ENCODE measurements at regions not wholly inside any gene's neighbourhood (a gene's known extent, or its start where the extent isn't known, plus 50 kb on each side); places are given as distances from the start of the nearest gene placed in this dataset.

DNA sequence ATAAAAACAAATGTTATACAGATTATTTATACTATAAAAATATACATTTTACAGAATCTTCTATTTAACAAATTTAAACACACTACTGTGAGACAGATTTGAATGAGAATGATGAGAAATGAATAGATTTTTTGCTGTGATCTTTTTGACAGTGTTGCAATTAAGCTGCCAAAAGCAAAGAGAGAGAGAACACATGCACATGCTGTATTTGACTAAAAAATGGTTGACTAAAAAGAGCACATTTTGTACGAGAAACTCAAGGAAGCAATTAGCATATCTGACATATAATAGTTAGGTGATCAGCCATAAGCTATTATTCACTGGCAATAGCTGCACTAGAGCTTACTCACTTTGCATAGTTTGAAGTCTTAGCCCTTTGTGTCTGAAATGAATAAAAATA is 115.8 kb downstream of the SYT10 start:
- no peak for DNase-seq (ENCODE audit: low read depth in 4 of 4, low spot score in 3 of 4)

DNA sequence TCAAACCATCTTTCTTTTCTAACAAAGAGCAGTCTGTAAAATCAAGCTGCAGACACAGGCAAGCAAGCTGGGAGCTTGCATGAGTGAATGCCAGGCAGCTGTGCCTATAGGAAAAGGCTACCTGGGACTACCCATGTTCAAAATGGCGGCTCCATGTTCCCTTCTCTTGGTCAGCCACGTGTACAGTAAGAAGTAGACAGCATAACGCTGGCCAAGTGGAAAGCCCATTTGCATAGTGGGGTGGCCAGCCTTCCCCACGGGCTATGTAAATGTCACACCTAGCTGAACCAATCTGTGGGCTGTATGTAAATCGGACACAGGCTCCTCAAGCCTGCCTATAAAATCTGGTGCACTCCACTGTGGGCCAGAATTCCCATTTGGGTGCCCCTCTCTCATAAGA is 117.1 kb downstream of the SYT10 start:
- DNase-seq (ENCODE audit: low read depth in 4 of 4, low spot score in 3 of 4) = no peak

DNA sequence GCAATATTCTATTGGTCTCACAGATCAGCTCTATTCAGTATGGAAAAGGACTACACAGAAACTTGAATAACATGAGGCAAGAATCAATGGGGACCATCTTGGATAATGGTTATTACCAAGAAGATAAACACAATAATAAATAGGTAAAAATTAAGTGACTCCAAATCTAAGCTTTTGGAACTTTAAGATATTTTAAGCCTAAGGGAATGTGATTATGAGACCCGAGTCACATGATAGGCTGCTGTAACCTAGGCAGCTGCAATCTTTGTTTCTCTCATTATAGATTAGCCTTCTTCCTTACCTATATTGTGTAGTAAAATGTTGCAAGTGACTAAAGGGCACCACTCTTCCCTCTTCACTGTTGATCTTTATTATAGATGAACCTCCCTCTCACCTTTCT is 121.9 kb downstream of the SYT10 start:
- no peak for DNase-seq (ENCODE audit: low read depth in 4 of 4, low spot score in 3 of 4)

DNA sequence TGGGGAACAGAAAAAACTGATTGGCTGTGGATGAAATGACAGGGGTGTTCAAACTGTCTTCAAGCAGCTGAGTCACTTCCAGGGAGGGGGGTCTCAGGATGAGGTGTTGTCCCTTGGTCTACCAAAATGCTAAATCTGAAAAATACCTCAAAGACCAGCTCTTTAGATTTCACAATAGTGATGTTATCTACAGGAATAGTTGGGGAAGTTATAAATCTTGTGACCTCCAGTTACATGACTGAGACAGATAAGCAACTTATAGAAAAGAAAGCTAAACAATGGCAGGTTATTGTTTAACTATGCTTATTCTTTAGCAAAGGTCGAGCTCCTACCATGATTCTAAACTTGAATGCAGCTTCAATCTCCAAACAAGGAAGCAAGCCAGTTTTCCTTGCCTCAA is 125.4 kb downstream of the SYT10 start:
- DNase-seq (ENCODE audit: low read depth in 4 of 4, low spot score in 3 of 4) = no peak

DNA sequence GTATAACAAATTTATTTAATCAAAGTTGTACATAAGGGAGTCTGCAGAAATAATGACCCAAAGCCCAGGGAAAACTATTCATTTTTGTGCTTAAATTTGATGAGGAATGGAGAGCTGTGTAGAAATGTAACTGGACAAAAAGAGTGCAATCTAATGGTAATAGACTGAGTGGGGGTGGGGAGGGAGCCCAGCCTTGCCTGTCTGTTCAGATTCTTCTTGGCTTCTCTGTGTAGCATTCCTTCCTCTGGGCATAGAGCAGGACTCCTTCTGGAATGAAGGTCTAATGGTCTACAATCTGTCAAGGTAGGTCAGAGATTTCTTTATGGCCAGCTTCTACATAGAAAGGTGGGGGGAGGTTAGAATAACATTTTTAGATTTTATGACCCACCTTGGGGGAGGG is 126.1 kb downstream of the SYT10 start:
- no peak for DNase-seq (ENCODE audit: low read depth in 4 of 4, low spot score in 3 of 4)

DNA sequence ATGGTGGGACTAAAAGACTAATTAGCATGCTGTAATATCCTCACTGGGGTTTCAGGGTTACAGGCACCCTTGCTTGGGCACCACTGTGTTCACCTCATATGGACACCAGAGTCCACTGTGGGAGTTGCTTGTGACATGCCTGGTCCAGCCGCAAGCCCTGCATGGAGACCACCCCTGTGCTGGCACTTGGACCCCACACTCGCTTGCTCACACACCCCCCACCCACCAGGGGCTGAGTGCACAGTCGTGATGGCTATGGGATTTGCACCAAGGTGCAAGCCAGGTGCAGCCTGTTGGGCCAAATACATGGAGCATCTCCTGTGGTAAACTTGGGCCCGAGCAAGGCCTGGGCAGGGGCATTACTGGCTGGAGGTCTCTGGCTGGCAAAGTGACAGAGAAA is 129.1 kb downstream of the SYT10 start:
- DNase-seq (ENCODE audit: low read depth in 4 of 4, low spot score in 3 of 4) = no peak

DNA sequence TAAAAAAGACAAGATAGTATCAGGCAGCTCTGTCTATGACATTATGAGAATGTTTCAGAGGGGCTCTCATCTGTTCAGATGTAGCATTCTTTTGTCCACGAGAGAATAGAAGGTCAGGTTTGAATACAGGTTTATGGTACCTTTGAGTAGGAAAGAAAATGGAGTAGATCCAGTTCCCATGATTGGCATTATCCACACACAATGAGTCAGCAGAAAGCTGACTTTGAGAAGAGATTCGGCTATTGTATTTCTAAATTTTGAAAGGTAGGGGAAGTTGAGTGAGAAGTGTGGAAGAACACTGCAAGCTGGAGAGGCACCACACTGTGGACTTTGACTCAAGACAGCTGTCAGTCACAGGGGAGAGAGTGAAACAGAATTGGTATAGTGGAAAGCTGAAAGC is 135.4 kb downstream of the SYT10 start:
- no peak for DNase-seq (ENCODE audit: low read depth in 4 of 4, low spot score in 3 of 4)

DNA sequence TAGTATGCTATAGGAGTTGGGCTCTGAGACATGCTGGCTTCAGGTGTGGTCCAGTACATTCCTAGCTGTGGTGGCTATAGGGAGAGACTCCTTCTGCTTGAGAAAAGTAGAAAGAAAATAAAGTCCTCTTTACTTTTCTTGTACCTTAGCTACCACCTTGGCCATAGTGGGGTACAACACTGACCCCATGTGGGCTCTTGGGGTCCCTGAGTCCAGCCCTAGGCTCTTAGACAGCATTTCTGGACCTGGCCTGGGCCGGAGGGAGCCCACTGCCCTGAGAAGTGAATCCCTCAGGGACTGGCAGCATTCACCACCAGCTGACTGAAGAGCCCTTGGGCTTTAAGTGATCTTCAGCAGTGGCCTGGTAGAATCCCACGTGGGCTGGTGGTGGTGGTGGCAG is 143.1 kb downstream of the SYT10 start:
- DNase-seq (ENCODE audit: low read depth in 4 of 4, low spot score in 3 of 4) = no peak

DNA sequence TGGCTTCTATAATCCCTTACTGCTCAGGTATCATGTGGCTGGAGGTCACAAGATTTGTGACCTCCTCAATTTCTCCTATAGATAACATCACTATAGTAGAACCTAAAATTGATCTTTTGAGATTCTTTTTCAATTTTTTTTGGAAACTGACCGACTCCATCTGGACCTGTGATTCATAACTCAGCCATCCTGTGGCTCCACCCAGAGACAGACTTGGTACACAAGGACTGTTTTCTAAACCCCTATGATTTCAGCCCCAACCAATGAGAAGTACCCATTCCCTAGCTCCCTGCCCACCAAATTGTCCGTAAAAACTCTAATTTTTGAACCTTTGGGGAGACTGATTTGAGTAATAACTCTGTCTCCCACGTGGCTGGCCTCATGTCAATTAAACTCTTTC is 148.9 kb downstream of the SYT10 start:
- DNase-seq (ENCODE audit: low read depth in 4 of 4, low spot score in 3 of 4) = no peak

DNA sequence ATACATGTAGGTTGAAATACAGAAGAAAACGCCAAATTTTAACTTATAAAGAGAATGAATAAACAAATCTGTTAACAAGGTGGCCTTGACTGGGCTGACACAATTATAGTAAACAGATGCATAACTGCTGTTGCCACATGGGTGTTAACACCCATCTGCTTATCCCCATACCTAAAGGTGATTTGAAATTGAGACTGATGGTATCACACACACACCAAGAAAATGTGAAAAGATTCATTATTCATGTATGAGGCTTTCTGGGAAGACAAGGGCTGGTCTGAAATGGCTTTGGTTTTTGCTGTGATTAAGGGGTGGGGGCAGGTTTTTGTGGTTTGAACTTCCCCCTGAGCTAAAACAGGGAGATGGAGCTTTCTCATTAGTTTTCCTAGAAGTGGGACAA is 156.6 kb downstream of the SYT10 start:
- DNase-seq (ENCODE audit: low read depth in 4 of 4, low spot score in 3 of 4) = no peak

DNA sequence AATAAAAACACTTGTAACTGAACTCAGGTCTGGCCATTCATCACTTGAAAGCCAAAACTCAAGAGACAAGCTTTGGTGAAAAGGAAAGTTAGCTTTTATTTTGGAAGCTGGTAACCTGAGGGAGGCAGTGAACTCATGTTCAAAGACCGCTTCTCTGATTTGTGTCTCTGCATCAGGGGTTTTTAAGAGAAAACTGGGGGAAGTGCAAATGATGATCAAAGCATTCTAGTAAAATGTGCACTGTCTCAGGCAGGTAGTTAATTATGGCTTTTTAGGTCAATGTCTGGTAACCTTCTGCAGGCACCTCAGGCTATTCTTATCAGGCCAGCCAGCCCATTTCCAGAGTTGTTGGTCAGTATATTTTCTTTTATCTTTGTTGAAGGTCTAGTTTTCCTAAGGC is 162.2 kb downstream of the SYT10 start:
- DNase-seq (ENCODE audit: low read depth in 4 of 4, low spot score in 3 of 4) = no peak

DNA sequence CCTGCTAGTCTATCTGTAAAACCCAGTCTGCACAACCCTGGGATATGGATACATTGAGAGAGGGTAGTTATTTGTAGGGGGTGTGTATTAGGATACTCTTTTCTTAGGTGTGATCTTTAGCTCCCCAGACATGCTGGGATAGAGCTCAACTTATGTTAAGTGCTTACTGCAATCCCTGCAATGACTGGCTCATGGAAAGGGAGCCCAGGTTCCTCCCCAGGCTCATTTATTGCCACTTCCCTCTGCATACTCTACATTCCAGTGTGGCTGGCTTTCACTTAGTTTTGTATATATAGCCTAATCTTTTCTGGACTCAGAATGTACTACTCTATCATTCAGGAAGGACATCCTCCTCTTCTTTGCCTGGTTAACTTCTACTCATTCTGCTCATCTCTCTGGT is 172.0 kb downstream of the SYT10 start:
- no peak for DNase-seq (ENCODE audit: low read depth in 4 of 4, low spot score in 3 of 4)

DNA sequence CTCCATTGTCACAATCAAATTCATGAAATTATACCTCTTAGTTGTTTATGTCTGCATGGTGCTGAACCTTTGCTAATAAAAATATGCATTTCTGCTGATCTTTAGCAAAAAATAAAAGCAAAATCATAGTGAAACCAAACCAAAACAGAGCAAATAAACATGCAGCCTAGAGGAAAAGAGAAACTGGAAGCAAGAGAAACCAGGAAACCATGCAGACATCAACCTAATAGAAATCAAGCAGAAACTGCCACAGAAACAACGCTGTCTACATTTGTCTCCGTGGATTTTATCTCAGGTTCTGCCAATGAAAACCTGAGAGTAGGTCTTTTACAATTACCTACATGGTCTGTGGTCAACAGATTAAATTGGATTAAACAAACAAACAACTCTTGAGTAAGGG is 173.7 kb downstream of the SYT10 start:
- no peak for DNase-seq (ENCODE audit: low read depth in 4 of 4, low spot score in 3 of 4)

DNA sequence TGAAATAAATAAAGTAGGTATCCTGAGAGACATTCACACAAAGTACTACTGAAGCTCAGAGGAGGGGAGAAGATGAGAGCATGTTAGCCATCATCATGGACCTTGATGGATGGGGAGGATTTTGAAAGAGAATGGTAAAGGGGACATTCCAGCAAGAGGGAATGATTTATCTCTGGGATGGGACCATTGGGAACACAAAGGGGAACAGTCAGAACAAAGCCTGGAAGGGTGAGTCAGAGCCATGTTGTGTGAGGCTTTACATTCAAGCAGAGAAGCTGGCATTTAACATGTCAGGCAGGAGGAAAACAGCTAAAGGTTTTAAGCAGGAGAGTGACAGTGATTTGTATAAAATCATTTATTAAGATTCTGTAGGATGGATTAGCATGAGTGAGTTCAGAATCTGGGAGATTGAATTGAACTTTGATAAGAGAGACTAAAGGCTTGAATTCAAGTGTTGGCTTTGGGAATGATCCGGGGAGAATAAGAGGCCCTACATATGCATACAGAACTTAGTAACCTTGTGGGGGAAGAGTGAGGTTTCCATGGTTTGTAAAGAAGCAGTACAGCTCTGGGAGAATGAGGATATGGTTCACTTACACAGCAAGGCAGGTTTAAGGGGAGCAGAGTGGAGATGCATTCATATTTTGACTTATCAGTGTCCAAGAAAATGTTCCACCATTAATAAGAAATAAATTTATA is 174.4 kb downstream of the SYT10 start:
- no peak for DNase-seq (ENCODE audit: low read depth in 4 of 4, low spot score in 3 of 4)

DNA sequence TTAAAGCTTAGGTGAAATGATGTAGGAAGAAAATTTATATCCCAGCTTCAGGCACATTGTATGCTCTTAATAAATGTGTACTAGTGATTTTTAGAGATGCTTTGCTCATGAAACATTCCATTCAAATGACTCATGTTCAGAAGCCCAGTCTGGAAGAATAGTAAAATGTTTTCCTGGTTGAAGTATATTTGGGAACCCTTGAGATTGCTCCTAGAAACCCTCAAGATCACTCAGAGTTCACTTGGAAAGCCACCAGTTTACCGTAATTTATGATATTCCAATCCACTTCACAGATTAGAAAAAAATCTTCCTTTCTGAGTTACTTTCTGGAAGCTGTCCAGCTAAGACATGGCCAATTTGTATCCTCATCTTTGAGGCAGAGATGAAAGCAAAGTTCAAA is 186.4 kb downstream of the SYT10 start:
- DNase-seq (ENCODE audit: low read depth in 4 of 4, low spot score in 3 of 4) = no peak

DNA sequence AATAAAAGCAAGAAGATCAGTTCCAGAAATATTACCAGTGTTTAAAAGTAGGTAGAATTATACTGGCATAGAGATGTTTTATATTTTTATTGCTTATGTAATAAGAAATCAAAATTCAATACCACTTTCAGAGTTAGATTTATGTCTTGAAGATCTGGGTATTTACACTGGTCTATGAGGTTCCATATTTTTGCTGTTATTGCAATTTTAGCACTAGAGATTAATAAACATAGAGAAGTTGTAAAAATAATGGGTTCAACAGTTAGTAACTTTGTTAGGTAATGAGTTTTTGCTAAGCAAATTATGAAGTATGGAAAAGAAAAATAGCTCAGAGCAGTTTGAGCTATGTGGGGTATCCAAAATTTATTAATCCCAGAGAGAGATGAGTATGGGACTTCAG is 188.1 kb downstream of the SYT10 start:
- DNase-seq (ENCODE audit: low read depth in 4 of 4, low spot score in 3 of 4) = no peak

DNA sequence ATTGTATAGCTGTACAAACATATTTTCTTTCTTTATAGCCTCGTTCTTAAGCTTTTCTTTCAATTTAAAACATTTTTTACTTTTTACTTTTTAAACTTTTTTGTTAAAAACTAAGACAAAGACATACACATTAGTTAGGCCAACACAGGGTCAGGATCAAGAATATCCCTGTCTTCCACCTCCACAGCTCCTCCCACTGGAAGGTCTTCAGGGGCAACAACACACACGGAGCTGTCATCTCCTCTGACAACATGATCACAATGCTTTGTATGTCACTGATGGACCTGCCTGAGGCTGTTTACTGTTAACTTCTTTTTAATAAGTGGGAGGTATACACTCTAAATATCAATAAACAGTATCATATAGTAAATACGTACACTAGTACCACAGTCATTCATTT is 191.3 kb downstream of the SYT10 start:
- no peak for DNase-seq (ENCODE audit: low read depth in 4 of 4, low spot score in 3 of 4)

DNA sequence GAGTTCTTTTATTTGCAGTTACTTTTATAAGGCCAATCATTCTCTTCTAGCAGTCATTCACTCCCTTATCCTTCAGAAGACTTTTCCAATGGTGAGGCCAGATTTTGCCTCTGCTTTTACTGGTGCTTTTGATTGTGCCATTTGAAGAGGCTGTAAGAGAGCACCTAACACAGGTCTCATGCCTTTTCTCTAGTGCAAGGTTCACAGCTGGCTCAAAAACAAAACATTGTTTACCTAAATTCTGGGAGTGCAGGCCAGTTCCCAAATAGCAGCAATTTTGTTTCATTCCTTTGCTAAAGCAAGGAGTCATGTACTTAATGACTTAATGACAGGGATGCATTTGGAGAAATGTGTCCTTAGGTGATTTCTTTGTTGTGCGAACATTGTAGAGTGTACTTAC is 192.0 kb downstream of the SYT10 start:
- no peak for DNase-seq (ENCODE audit: low read depth in 4 of 4, low spot score in 3 of 4)

DNA sequence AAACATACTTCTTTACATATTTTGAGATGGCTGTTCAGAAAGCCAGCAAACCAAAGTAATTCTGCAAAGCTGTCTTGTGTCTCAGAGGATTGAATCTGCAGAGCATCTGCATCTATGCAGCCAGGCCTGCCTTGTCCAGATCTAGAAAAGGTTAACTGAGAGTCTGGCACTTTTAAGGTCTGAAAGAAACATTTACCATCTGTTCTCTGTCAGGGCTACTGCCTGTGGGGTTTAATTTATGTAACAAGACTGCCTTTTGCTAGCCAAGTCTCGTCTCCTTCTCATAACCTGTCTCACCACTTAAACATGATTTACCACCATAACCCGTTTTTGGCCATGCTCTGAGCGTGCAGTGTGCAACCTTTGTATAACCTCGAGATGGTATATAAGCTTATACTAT is 194.2 kb downstream of the SYT10 start:
- peak in 2 of 4 donors; percentile 22 to 36 for DNase-seq (ENCODE audit: low read depth in 4 of 4, low spot score in 3 of 4)

DNA sequence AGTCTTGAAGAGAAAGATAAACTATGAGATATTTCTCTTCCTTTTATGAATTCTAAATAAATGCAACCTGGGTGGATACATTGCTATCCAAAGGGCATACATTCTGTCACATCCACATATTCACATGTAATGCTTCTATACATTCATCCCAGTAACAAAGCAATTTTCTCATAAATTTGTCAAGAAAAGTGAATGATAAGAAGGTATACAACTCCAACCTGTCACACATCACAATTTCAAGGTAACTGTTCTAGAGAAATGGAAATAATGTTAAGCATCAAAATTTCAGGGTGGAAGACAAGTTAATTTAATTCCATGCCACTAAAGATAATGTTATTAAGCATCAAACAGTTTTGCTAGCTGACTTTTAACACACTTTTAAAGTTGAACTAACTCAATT is 212.9 kb downstream of the SYT10 start:
- no peak for DNase-seq (ENCODE audit: low read depth in 4 of 4, low spot score in 3 of 4)

DNA sequence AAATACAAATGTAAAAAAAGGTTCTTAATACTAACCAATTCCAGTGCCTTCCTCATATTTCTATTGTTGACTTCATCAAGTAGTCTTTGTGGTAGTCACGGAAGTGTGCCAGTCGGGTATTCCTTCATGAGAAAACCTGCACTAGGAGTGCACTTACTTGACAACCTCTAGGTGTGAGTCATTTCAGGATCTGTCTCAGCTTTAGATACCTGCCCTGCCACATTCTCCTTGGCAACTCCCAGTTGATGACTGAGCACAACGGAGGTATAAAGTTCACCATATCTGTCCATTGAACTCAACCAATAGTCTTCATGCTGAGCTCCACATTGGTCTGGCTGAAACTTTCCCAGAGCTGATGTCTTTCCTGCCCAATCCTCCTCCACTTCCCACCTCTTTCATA is 215.7 kb downstream of the SYT10 start:
- DNase-seq (ENCODE audit: low read depth in 4 of 4, low spot score in 3 of 4) = no peak

DNA sequence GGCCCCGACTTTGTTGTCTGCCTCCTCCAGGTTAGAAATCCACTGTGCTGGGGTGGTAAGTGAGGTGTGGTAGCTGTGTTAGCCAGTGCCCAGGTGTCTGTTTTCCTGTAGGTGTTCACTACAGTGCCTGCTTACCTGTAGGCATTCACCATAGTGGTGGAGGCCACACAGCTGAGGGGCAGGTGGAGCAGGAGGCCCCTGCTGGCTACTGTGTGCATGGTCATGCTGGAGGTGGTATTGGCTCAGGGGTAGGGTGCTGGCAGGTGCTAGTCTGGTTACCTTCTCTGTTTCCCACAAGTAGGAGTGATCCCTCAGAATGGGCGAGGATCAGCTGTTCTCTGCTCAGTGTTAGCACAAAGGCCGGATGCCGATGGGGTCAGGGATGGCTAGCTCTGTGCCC is 217.3 kb downstream of the SYT10 start:
- no peak for DNase-seq (ENCODE audit: low read depth in 4 of 4, low spot score in 3 of 4)

DNA sequence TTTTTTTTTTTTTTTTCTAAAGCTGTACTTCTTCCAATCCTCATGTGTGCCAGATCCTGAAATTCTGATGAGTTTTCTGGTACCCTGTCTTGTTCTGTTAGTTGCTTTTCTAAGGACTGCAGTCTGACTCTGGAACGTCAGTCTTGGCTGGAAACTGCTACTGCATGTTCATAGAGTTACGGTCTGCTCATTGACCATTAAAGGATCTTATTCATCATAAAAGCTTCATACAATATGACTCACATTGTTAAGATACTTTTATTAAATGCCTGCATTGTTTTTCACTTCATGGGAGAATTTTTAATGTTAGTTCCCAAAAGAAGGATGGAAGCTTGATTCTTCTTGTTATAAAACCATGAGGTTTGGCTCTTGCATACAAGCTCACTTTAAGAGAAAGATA is 233.6 kb downstream of the SYT10 start:
- DNase-seq (ENCODE audit: low read depth in 4 of 4, low spot score in 3 of 4) = no peak

Measured in left renal pelvis (tissue), 4 donors.